CD4-positive, alpha-beta T cell treated with Interleukin-4 for 1 hour (primary cell): ENCODE measurements at regions not wholly inside any gene's neighbourhood (a gene's known extent, or its start where the extent isn't known, plus 50 kb on each side); places are given as distances from the start of the nearest gene placed in this dataset.
A peak's percentile ranks its signal among the peaks of the same experiment; 100 is the strongest.
"Not testable (repeated sequence)": the region's sequence is repeated elsewhere in the genome, so short reads cannot be mapped to it uniquely, and the experiment has no call there.

Source experiments
- DNase-seq, 2 donors: peaks; one replicate each; pipeline ENCODE4 v3.0.0-alpha.2; 2020 to 2022

- DNase-seq = not testable (repeated sequence)
Measured at GRCh38 chr2:95686056-95686825, 94.4 kb downstream of the TRIM43 start.

- DNase-seq = not testable (repeated sequence)
Measured at GRCh38 chr2:95687852-95688251, 96.1 kb downstream of the TRIM43 start.

- DNase-seq = not testable (repeated sequence)
Measured at GRCh38 chr2:95691210-95691609, 99.4 kb downstream of the TRIM43 start.

GRCh38 chr2:95693071-95693846, 101.5 kb downstream of the TRIM43 start:
- DNase-seq = not testable (repeated sequence)

- no peak for DNase-seq
Measured at GRCh38 chr2:95695613-95696012, 103.8 kb downstream of the TRIM43 start.

GRCh38 chr2:95698146-95698545, 106.3 kb downstream of the TRIM43 start:
- DNase-seq = no peak

- DNase-seq = not testable (repeated sequence)
Measured at GRCh38 chr2:95699201-95700184, 107.7 kb downstream of the TRIM43 start.

GRCh38 chr2:95700519-95700918, 108.7 kb downstream of the TRIM43 start:
- peak; percentile 1 to 25 for DNase-seq

- no peak for DNase-seq
Measured at GRCh38 chr2:95702471-95702870, 110.7 kb downstream of the TRIM43 start.

GRCh38 chr2:95707161-95707560, 115.4 kb downstream of the TRIM43 start:
- DNase-seq = not testable (repeated sequence)

GRCh38 chr2:95707837-95708236, 116.0 kb downstream of the TRIM43 start:
- no peak for DNase-seq

- DNase-seq = no peak
Measured at GRCh38 chr2:95709831-95710230, 118.0 kb downstream of the TRIM43 start.

GRCh38 chr2:95713470-95714177, 121.8 kb downstream of the TRIM43 start:
- DNase-seq = not testable (repeated sequence)

- not testable (repeated sequence) for DNase-seq
Measured at GRCh38 chr2:95714398-95714797, 122.6 kb downstream of the TRIM43 start.

- DNase-seq = no peak
Measured at GRCh38 chr2:95719473-95720060, 127.8 kb downstream of the TRIM43 start.

- DNase-seq = no peak
Measured at GRCh38 chr2:95721726-95722125, 129.9 kb downstream of the TRIM43 start.

GRCh38 chr2:95722131-95722697, 130.4 kb downstream of the TRIM43 start:
- no peak for DNase-seq

- not testable (repeated sequence) for DNase-seq
Measured at GRCh38 chr2:95723627-95724210, 131.9 kb downstream of the TRIM43 start.

GRCh38 chr2:95725191-95725590, 133.4 kb downstream of the TRIM43 start:
- DNase-seq = not testable (repeated sequence)

GRCh38 chr2:95725677-95726076, 133.9 kb downstream of the TRIM43 start:
- DNase-seq = not testable (repeated sequence)

- DNase-seq = not testable (repeated sequence)
Measured at GRCh38 chr2:95727420-95727819, 135.6 kb downstream of the TRIM43 start.
